ENCODE measurements at regions not wholly inside any gene's neighbourhood (a gene's known extent, or its start where the extent isn't known, plus 50 kb on each side); places are given as distances from the start of the nearest gene placed in this dataset.
"Not testable (repeated sequence)": the region's sequence is repeated elsewhere in the genome, so short reads cannot be mapped to it uniquely, and the experiment has no call there.

GRCh38 chr5:6076341-6077239, 301.8 kb downstream of the MED10 start:
- H3K27ac ChIP-seq (ENCODE audit: insufficient read depth, low read depth, low read length), result no peak overlapping the region
- ChIA-PET CTCF (no interaction called here), POLR2A (no interaction called here)
- H3K79me2 ChIP-seq (ENCODE audit: control insufficient read depth, insufficient read depth, low read length), result no peaks in the 10 kb centered on the region
- intact Hi-C loops (cut with micrococcal nuclease) (no loop called here), dilution Hi-C loops (cut with MboI; ENCODE audit: extremely low pct_ligation_motif_present, low sequenced_read_pairs) (no loop called here)
- FAIRE-seq, result no peak
- H3K4me1 ChIP-seq (ENCODE audit: control insufficient read depth, extremely low read depth, insufficient read depth, low read length), result no peaks in the 10 kb centered on the region
- H3K27me3 ChIP-seq (ENCODE audit: control insufficient read depth in 2 of 2, insufficient read depth in 2 of 2, low read length in 2 of 2), result no peaks in the 10 kb centered on the region
- H4K20me1 ChIP-seq (replicated peaks; ENCODE audit: control insufficient read depth, extremely low read depth, insufficient read depth, low read length), result no peaks in the 10 kb centered on the region
- no peaks in the 10 kb centered on the region for H3K36me3 ChIP-seq (ENCODE audit: control insufficient read depth in 2 of 2, extremely low read depth in 1 of 2, insufficient read depth in 2 of 2, low read length in 2 of 2)
- no peak for TF ChIP-seq JUN (IDR thresholded peaks at IDR 0.05; ENCODE audit: borderline replicate concordance, insufficient read depth, insufficient read length, low read depth)
- no peak for TF ChIP-seq POLR2AphosphoS5 (IDR thresholded peaks at IDR 0.05; ENCODE audit: insufficient read depth, low read depth, low read length)
- TF ChIP-seq FOS (IDR thresholded peaks at IDR 0.05; ENCODE audit: borderline replicate concordance, insufficient read depth, low read length), result no peak
- no peak for TF ChIP-seq MYC (IDR thresholded peaks at IDR 0.05; ENCODE audit: low read depth, low read length)
- TF ChIP-seq POLR2A (IDR thresholded peaks at IDR 0.05; ENCODE audit: low read depth, low read length), result no peak
- TF ChIP-seq, protein P1, sequence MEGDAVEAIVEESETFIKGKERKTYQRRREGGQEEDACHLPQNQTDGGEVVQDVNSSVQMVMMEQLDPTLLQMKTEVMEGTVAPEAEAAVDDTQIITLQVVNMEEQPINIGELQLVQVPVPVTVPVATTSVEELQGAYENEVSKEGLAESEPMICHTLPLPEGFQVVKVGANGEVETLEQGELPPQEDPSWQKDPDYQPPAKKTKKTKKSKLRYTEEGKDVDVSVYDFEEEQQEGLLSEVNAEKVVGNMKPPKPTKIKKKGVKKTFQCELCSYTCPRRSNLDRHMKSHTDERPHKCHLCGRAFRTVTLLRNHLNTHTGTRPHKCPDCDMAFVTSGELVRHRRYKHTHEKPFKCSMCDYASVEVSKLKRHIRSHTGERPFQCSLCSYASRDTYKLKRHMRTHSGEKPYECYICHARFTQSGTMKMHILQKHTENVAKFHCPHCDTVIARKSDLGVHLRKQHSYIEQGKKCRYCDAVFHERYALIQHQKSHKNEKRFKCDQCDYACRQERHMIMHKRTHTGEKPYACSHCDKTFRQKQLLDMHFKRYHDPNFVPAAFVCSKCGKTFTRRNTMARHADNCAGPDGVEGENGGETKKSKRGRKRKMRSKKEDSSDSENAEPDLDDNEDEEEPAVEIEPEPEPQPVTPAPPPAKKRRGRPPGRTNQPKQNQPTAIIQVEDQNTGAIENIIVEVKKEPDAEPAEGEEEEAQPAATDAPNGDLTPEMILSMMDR (IDR thresholded peaks at IDR 0.05; ENCODE audit: extremely low read depth in 1 of 2, insufficient read depth in 1 of 2, low read depth in 1 of 2, low read length in 2 of 2), result no peak
- TF ChIP-seq, protein P2, sequence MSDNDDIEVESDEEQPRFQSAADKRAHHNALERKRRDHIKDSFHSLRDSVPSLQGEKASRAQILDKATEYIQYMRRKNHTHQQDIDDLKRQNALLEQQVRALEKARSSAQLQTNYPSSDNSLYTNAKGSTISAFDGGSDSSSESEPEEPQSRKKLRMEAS (IDR thresholded peaks at IDR 0.05; ENCODE audit: insufficient read depth, insufficient read length), result no peak
- TF ChIP-seq EZH2 (IDR thresholded peaks at IDR 0.05; ENCODE audit: borderline replicate concordance, low read depth, low read length, severe bottlenecking), result no peak
- TF ChIP-seq GATA2 (IDR thresholded peaks at IDR 0.05; ENCODE audit: insufficient read depth, insufficient read length, low read depth, low read length), result no peak
- H3K9me1 ChIP-seq (replicated peaks; ENCODE audit: control insufficient read depth, extremely low read depth, insufficient read depth, low read length), result no peaks in the 10 kb centered on the region
- H3K4me2 ChIP-seq (ENCODE audit: insufficient read depth, low read length), result no peak overlapping the region
- H3K4me3 ChIP-seq (replicated peaks in 1 of 3; ENCODE audit: insufficient read depth in 1 of 3, low read depth in 1 of 3, low read length in 3 of 3), result no peak overlapping the region
- peaks cover 3% of the 10 kb centered on the region for H3K9me3 ChIP-seq (replicated peaks; ENCODE audit: control insufficient read depth, insufficient read depth, low read length)
- H3K9ac ChIP-seq (replicated peaks; ENCODE audit: extremely low read depth, insufficient read depth, low read length), result no peak overlapping the region
- BruUV-seq (replicated peaks), result no TSS peak
- H2AFZ ChIP-seq (ENCODE audit: low read depth, low read length), result no peak overlapping the region
- no peak for DNase-seq (ENCODE audit: low read depth, low spot score)

GRCh38 chr5:6072488-6072887, 305.9 kb downstream of the MED10 start:
- H3K9ac ChIP-seq (replicated peaks; ENCODE audit: extremely low read depth, insufficient read depth, low read length); H3K27me3 ChIP-seq (ENCODE audit: control insufficient read depth in 2 of 2, insufficient read depth in 2 of 2, low read length in 2 of 2); DNase-seq (ENCODE audit: low read depth, low spot score); H3K9me3 ChIP-seq (replicated peaks; ENCODE audit: control insufficient read depth, insufficient read depth, low read length); H3K36me3 ChIP-seq (ENCODE audit: control insufficient read depth in 2 of 2, extremely low read depth in 1 of 2, insufficient read depth in 2 of 2, low read length in 2 of 2); POLR2A ChIA-PET; H3K27ac ChIP-seq (ENCODE audit: insufficient read depth, low read depth, low read length); H2AFZ ChIP-seq (ENCODE audit: low read depth, low read length); H3K9me1 ChIP-seq (replicated peaks; ENCODE audit: control insufficient read depth, extremely low read depth, insufficient read depth, low read length); H4K20me1 ChIP-seq (replicated peaks; ENCODE audit: control insufficient read depth, extremely low read depth, insufficient read depth, low read length); BruUV-seq (replicated peaks); CTCF ChIA-PET; FAIRE-seq; intact Hi-C loops (cut with micrococcal nuclease); H3K79me2 ChIP-seq (ENCODE audit: control insufficient read depth, insufficient read depth, low read length); H3K4me1 ChIP-seq (ENCODE audit: control insufficient read depth, extremely low read depth, insufficient read depth, low read length); dilution Hi-C loops (cut with MboI; ENCODE audit: extremely low pct_ligation_motif_present, low sequenced_read_pairs); H3K4me3 ChIP-seq (replicated peaks in 1 of 3; ENCODE audit: insufficient read depth in 1 of 3, low read depth in 1 of 3, low read length in 3 of 3); H3K4me2 ChIP-seq (ENCODE audit: insufficient read depth, low read length): not testable (repeated sequence)
